ENCODE measurements at regions not wholly inside any gene's neighbourhood (a gene's known extent, or its start where the extent isn't known, plus 50 kb on each side); places are given as distances from the start of the nearest gene placed in this dataset.

DNA sequence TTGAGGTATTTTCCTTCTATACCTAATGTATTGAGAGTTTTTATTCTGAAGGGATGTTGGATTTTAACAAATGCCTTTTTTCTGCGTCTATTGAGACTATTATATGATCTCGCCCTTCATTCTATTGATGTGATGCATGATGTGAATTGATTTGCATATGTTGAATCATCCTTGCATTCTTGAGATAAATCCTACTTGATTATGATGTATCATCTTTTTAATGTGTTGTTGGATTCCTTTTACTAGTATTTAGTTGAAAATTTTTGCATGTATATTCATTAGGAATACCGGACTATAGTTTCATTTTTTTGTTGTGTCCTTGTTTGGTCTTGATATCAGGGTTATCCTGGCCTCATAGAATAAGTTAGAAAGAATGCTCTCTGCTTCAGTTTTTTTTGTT is 169.7 kb downstream of the NPR3 start:
- H3K27me3 Mint-ChIP-seq (ENCODE audit: insufficient read depth, low read depth, poor library complexity): no peaks in the 10 kb centered on the region
- Histone ChIP-seq H4K20me1 (replicated peaks; ENCODE audit: insufficient read depth) (no peaks in the 10 kb centered on the region), H2AFZ (no peak overlapping the region), H3F3A (replicated peaks; ENCODE audit: low read depth) (no peaks in the 10 kb centered on the region), H3K27me3 (ENCODE audit: insufficient read depth) (no peaks in the 10 kb centered on the region), H3K4me1 (ENCODE audit: insufficient read depth) (no peaks in the 10 kb centered on the region), H3K4me3 (no peak overlapping the region), H3K4me2 (no peak overlapping the region), H3K79me2 (replicated peaks; ENCODE audit: insufficient read depth) (no peaks in the 10 kb centered on the region), H3K27ac (ENCODE audit: low read depth) (no peak overlapping the region), H3K36me3 (ENCODE audit: insufficient read depth) (no peaks in the 10 kb centered on the region), H3K9me2 (ENCODE audit: insufficient read depth) (0 out of 2 replicates have a peak, but pooled peaks cover 2% of the 10 kb centered on the region)
- H3K9me3 Mint-ChIP-seq: peaks cover 34% of the 10 kb centered on the region
- peaks cover 10% of the 10 kb centered on the region; the same call in 1 of the 3 replicates for H3K36me3 Mint-ChIP-seq (ENCODE audit: low read depth)
- H3K27ac Mint-ChIP-seq: no peak overlapping the region
- ATAC-seq: no peak
- no peak for DNase-seq (ENCODE audit: low spot score)
- TF ChIP-seq NANOG (IDR thresholded peaks at IDR 0.05; ENCODE audit: borderline replicate concordance) (no peak), STAT1 (IDR thresholded peaks at IDR 0.05; ENCODE audit: unreplicated experiment) (no peak), CREB1 (CRISPR knock-in tag; IDR thresholded peaks at IDR 0.05; ENCODE audit: low read depth) (no peak), JUNB (IDR thresholded peaks at IDR 0.05; ENCODE audit: unreplicated experiment) (no peak)
- TF ChIP-seq, protein P1, sequence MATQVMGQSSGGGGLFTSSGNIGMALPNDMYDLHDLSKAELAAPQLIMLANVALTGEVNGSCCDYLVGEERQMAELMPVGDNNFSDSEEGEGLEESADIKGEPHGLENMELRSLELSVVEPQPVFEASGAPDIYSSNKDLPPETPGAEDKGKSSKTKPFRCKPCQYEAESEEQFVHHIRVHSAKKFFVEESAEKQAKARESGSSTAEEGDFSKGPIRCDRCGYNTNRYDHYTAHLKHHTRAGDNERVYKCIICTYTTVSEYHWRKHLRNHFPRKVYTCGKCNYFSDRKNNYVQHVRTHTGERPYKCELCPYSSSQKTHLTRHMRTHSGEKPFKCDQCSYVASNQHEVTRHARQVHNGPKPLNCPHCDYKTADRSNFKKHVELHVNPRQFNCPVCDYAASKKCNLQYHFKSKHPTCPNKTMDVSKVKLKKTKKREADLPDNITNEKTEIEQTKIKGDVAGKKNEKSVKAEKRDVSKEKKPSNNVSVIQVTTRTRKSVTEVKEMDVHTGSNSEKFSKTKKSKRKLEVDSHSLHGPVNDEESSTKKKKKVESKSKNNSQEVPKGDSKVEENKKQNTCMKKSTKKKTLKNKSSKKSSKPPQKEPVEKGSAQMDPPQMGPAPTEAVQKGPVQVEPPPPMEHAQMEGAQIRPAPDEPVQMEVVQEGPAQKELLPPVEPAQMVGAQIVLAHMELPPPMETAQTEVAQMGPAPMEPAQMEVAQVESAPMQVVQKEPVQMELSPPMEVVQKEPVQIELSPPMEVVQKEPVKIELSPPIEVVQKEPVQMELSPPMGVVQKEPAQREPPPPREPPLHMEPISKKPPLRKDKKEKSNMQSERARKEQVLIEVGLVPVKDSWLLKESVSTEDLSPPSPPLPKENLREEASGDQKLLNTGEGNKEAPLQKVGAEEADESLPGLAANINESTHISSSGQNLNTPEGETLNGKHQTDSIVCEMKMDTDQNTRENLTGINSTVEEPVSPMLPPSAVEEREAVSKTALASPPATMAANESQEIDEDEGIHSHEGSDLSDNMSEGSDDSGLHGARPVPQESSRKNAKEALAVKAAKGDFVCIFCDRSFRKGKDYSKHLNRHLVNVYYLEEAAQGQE (IDR thresholded peaks at IDR 0.05; ENCODE audit: unreplicated experiment): no peak
- H3K4me3 Mint-ChIP-seq: no peak overlapping the region
- no peaks in the 10 kb centered on the region for H3K4me1 Mint-ChIP-seq

DNA sequence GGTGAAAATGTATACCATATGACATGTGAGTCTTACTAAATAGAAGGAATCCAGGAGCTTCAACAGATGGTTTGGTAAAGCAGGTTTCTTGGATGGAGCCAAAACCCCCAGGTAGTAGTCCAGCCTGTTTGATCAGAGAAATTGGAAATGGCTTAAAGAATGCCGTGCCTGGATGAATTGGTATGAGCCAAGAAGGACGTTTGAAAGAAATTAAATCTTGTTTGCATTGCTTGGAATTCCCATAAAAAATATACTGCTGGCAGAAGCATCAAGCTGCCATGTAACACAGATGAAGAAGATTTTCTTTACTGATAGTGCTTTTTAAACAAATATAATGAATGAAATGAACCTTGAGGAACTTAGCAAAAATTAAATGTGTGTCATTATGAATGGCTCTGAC is 176.3 kb downstream of the NPR3 start:
- no peaks in the 10 kb centered on the region for H3F3A ChIP-seq (replicated peaks; ENCODE audit: low read depth)
- H3K27ac ChIP-seq (ENCODE audit: low read depth): no peak overlapping the region
- no peak overlapping the region for H3K4me3 ChIP-seq
- H3K36me3 ChIP-seq (ENCODE audit: insufficient read depth): no peaks in the 10 kb centered on the region
- no peak for ATAC-seq
- 0 out of 3 replicates have a peak, but pooled peaks cover 6% of the 10 kb centered on the region for H3K9me3 Mint-ChIP-seq
- H3K36me3 Mint-ChIP-seq (ENCODE audit: low read depth): no peaks in the 10 kb centered on the region
- H2AFZ ChIP-seq: no peak overlapping the region
- DNase-seq (ENCODE audit: low spot score): no peak
- no peaks in the 10 kb centered on the region for H4K20me1 ChIP-seq (replicated peaks; ENCODE audit: insufficient read depth)
- no peaks in the 10 kb centered on the region for H3K27me3 Mint-ChIP-seq (ENCODE audit: insufficient read depth, low read depth, poor library complexity)
- no peak overlapping the region for H3K4me2 ChIP-seq
- H3K4me1 ChIP-seq (ENCODE audit: insufficient read depth): no peaks in the 10 kb centered on the region
- no peaks in the 10 kb centered on the region for H3K79me2 ChIP-seq (replicated peaks; ENCODE audit: insufficient read depth)
- H3K9me2 ChIP-seq (ENCODE audit: insufficient read depth): peaks cover 10% of the 10 kb centered on the region; the same call in 1 of the 2 replicates
- no peak overlapping the region for H3K4me3 Mint-ChIP-seq
- no peaks in the 10 kb centered on the region for H3K4me1 Mint-ChIP-seq
- no peaks in the 10 kb centered on the region for H3K27me3 ChIP-seq (ENCODE audit: insufficient read depth)
- H3K27ac Mint-ChIP-seq: no peak overlapping the region
- TF ChIP-seq NANOG (IDR thresholded peaks at IDR 0.05; ENCODE audit: borderline replicate concordance) (no peak), JUNB (IDR thresholded peaks at IDR 0.05; ENCODE audit: unreplicated experiment) (no peak), ZNF331 (CRISPR knock-in tag; IDR thresholded peaks at IDR 0.05; ENCODE audit: low read depth) (no peak), POLR2AphosphoS5 (IDR thresholded peaks at IDR 0.05; ENCODE audit: low read depth) (no peak)
- TF ChIP-seq, protein P2, sequence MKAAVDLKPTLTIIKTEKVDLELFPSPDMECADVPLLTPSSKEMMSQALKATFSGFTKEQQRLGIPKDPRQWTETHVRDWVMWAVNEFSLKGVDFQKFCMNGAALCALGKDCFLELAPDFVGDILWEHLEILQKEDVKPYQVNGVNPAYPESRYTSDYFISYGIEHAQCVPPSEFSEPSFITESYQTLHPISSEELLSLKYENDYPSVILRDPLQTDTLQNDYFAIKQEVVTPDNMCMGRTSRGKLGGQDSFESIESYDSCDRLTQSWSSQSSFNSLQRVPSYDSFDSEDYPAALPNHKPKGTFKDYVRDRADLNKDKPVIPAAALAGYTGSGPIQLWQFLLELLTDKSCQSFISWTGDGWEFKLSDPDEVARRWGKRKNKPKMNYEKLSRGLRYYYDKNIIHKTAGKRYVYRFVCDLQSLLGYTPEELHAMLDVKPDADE (IDR thresholded peaks at IDR 0.05): no peak
- TF ChIP-seq, protein P3, sequence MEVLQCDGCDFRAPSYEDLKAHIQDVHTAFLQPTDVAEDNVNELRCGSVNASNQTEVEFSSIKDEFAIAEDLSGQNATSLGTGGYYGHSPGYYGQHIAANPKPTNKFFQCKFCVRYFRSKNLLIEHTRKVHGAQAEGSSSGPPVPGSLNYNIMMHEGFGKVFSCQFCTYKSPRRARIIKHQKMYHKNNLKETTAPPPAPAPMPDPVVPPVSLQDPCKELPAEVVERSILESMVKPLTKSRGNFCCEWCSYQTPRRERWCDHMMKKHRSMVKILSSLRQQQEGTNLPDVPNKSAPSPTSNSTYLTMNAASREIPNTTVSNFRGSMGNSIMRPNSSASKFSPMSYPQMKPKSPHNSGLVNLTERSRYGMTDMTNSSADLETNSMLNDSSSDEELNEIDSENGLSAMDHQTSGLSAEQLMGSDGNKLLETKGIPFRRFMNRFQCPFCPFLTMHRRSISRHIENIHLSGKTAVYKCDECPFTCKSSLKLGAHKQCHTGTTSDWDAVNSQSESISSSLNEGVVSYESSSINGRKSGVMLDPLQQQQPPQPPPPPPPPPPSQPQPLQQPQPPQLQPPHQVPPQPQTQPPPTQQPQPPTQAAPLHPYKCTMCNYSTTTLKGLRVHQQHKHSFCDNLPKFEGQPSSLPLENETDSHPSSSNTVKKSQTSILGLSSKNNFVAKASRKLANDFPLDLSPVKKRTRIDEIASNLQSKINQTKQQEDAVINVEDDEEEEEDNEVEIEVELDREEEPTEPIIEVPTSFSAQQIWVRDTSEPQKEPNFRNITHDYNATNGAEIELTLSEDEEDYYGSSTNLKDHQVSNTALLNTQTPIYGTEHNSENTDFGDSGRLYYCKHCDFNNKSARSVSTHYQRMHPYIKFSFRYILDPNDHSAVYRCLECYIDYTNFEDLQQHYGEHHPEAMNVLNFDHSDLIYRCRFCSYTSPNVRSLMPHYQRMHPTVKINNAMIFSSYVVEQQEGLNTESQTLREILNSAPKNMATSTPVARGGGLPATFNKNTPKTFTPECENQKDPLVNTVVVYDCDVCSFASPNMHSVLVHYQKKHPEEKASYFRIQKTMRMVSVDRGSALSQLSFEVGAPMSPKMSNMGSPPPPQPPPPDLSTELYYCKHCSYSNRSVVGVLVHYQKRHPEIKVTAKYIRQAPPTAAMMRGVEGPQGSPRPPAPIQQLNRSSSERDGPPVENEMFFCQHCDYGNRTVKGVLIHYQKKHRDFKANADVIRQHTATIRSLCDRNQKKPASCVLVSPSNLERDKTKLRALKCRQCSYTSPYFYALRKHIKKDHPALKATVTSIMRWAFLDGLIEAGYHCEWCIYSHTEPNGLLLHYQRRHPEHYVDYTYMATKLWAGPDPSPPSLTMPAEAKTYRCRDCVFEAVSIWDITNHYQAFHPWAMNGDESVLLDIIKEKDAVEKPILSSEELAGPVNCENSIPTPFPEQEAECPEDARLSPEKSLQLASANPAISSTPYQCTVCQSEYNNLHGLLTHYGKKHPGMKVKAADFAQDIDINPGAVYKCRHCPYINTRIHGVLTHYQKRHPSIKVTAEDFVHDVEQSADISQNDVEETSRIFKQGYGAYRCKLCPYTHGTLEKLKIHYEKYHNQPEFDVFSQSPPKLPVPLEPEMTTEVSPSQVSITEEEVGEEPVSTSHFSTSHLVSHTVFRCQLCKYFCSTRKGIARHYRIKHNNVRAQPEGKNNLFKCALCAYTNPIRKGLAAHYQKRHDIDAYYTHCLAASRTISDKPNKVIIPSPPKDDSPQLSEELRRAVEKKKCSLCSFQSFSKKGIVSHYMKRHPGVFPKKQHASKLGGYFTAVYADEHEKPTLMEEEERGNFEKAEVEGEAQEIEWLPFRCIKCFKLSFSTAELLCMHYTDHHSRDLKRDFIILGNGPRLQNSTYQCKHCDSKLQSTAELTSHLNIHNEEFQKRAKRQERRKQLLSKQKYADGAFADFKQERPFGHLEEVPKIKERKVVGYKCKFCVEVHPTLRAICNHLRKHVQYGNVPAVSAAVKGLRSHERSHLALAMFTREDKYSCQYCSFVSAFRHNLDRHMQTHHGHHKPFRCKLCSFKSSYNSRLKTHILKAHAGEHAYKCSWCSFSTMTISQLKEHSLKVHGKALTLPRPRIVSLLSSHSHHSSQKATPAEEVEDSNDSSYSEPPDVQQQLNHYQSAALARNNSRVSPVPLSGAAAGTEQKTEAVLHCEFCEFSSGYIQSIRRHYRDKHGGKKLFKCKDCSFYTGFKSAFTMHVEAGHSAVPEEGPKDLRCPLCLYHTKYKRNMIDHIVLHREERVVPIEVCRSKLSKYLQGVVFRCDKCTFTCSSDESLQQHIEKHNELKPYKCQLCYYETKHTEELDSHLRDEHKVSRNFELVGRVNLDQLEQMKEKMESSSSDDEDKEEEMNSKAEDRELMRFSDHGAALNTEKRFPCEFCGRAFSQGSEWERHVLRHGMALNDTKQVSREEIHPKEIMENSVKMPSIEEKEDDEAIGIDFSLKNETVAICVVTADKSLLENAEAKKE (CRISPR knock-in tag; IDR thresholded peaks at IDR 0.05): no peak
- TF ChIP-seq, protein P4, sequence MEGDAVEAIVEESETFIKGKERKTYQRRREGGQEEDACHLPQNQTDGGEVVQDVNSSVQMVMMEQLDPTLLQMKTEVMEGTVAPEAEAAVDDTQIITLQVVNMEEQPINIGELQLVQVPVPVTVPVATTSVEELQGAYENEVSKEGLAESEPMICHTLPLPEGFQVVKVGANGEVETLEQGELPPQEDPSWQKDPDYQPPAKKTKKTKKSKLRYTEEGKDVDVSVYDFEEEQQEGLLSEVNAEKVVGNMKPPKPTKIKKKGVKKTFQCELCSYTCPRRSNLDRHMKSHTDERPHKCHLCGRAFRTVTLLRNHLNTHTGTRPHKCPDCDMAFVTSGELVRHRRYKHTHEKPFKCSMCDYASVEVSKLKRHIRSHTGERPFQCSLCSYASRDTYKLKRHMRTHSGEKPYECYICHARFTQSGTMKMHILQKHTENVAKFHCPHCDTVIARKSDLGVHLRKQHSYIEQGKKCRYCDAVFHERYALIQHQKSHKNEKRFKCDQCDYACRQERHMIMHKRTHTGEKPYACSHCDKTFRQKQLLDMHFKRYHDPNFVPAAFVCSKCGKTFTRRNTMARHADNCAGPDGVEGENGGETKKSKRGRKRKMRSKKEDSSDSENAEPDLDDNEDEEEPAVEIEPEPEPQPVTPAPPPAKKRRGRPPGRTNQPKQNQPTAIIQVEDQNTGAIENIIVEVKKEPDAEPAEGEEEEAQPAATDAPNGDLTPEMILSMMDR (conservative IDR thresholded peaks at IDR 0.05; ENCODE audit: low read depth in 2 of 2): no peak

Data from GM23338 (cell line).